B cell (primary cell): ENCODE measurements at regions not wholly inside any gene's neighbourhood (a gene's known extent, or its start where the extent isn't known, plus 50 kb on each side); places are given as distances from the start of the nearest gene placed in this dataset.

Experiments used
- ATAC-seq: fragments of 200-7000 bp; cut with Tn5 transposase; one replicate; pipeline ENCODE4 v1.10.0; 2021; ENCODE audit warnings: low read depth, mild to moderate bottlenecking, moderate number of reproducible peaks, moderate library complexity
- CTCF ChIA-PET: fragments of 350-600 bp; sonication (Branson Sonifier 250); formaldehyde crosslinking; loops from one replicate; lab custom pipeline; 2021; ENCODE audit warnings: antibody characterized with exemption, inconsistent platforms; lab: Charles Lee
- POLR2A ChIA-PET: fragments of 350-600 bp; sonication (Branson Sonifier 250); formaldehyde crosslinking; loops from one replicate; lab custom pipeline; 2021; ENCODE audit warnings: antibody characterized with exemption; lab: Charles Lee
- DNase-seq: peaks from one replicate; pipeline ENCODE4 v3.0.0; 2013
- H2AFZ ChIP-seq: 2 replicates; pipeline ENCODE4 v1.6.1; 2012; ENCODE audit warnings: mild to moderate bottlenecking, low read depth, low read length; ENCODE audit not compliant: insufficient read depth, poor library complexity, severe bottlenecking
- H3K27ac ChIP-seq, 2 donors: 1 replicate in 1 of 2; 2 replicates in 1 of 2; pipeline ENCODE4 v1.5.1; 2012 to 2013; ENCODE audit warnings: low read length in 2 of 2, mild to moderate bottlenecking in 2 of 2, moderate library complexity in 1 of 2
- H3K27me3 ChIP-seq, 4 experiments: fragments of 200-600 bp in 1 of 4; sonication (generic) in 1 of 4; replicated peaks in 1 of 4; 1 replicate in 2 of 4; 2 replicates in 2 of 4; pipeline versions ENCODE4 v1.6.1 to v1.7.0; 2013 to 2016; ENCODE audit warnings: low read length in 3 of 4, mild to moderate bottlenecking in 2 of 4, mixed read lengths in 1 of 4, moderate library complexity in 1 of 4; ENCODE audit not compliant: insufficient read depth in 4 of 4, control insufficient read depth in 3 of 4; ENCODE audit errors: control extremely low read depth in 1 of 4
- H3K36me3 ChIP-seq, 2 experiments: replicated peaks in 1 of 2; 1 replicate in 1 of 2; 2 replicates in 1 of 2; pipeline versions ENCODE4 v1.6.1 to v1.7.1; 2013; ENCODE audit warnings: low read length in 1 of 2; ENCODE audit not compliant: insufficient read depth in 2 of 2, control insufficient read depth in 1 of 2; ENCODE audit errors: control extremely low read depth in 1 of 2, extremely low read depth in 1 of 2
- H3K4me1 ChIP-seq, 2 donors: fragments of 200-600 bp in 1 of 2; sonication (generic) in 1 of 2; 1 replicate in 1 of 2; 2 replicates in 1 of 2; pipeline versions ENCODE4 v1.5.1 to v1.6.1; 2013 to 2017; ENCODE audit warnings: low read length in 2 of 2; ENCODE audit not compliant: control insufficient read depth in 2 of 2, insufficient read depth in 2 of 2
- H3K4me2 ChIP-seq: replicated peaks from 2 replicates; pipeline ENCODE3; 2012; ENCODE audit warnings: mild to moderate bottlenecking, low read depth, low read length; ENCODE audit not compliant: poor library complexity, severe bottlenecking
- H3K4me3 ChIP-seq, 5 experiments: fragments of 200-600 bp in 1 of 5; sonication (generic) in 1 of 5; 1 replicate in 3 of 5; 2 replicates in 2 of 5; pipeline versions ENCODE4 v1.5.1 to v1.7.0; 2011 to 2016; ENCODE audit warnings: low read length in 4 of 5, mild to moderate bottlenecking in 4 of 5, low read depth in 2 of 5, control low read depth in 1 of 5, moderate library complexity in 1 of 5; ENCODE audit not compliant: insufficient read depth in 1 of 5; ENCODE audit errors: control extremely low read depth in 1 of 5, extremely low read depth in 1 of 5
- H3K79me2 ChIP-seq: fragments of 200-600 bp; sonication (generic); one replicate; pipeline ENCODE4 v1.6.0; 2016; ENCODE audit warnings: low read length; ENCODE audit not compliant: control insufficient read depth, insufficient read depth
- H3K9ac ChIP-seq: fragments of 200-600 bp; sonication (generic); 2 replicates; pipeline ENCODE4 v1.6.1; 2017; ENCODE audit warnings: mild to moderate bottlenecking, low read length, moderate library complexity
- H3K9me3 ChIP-seq, 3 donors: one replicate each; pipeline versions ENCODE4 v1.6.1 to v1.7.1; 2013; ENCODE audit warnings: low read length in 2 of 3; ENCODE audit not compliant: control insufficient read depth in 2 of 3, insufficient read depth in 1 of 3; ENCODE audit errors: control extremely low read depth in 1 of 3
- H4K20me1 ChIP-seq: 2 replicates; pipeline ENCODE4 v1.6.0; 2012; ENCODE audit warnings: mild to moderate bottlenecking, low read length; ENCODE audit not compliant: insufficient read depth, control insufficient read depth, poor library complexity, severe bottlenecking
- H3K27ac Mint-ChIP-seq: one replicate; pipeline ENCODE4 v1.8.0; 2021; ENCODE audit warnings: mixed read lengths
- H3K27me3 Mint-ChIP-seq: one replicate; pipeline ENCODE4 v1.8.0; 2021; ENCODE audit warnings: mixed read lengths
- H3K4me1 Mint-ChIP-seq: one replicate; pipeline ENCODE4 v1.8.0; 2021; ENCODE audit warnings: mixed read lengths
- H3K4me3 Mint-ChIP-seq: one replicate; pipeline ENCODE4 v1.8.0; 2021; ENCODE audit warnings: mixed read lengths
- H3K9me3 Mint-ChIP-seq: one replicate; pipeline ENCODE4 v1.8.0; 2022; ENCODE audit warnings: mixed read lengths; ENCODE audit not compliant: insufficient read depth
- EZH2 ChIP-seq: IDR thresholded peaks from 2 replicates; pipeline ENCODE4 v1.6.1; 2012; ENCODE audit warnings: borderline replicate concordance, low read depth, mild to moderate bottlenecking, moderate library complexity, low read length; ENCODE audit not compliant: insufficient read depth, poor library complexity, severe bottlenecking
- WGBS: methylation state at CpG from one replicate; pipeline ENCODE4 v1.1.5; 2013; ENCODE audit warnings: missing lambda C conversion rate; ENCODE audit not compliant: insufficient coverage; 5-methylcytosine and 5-hydroxymethylcytosine counted together
- intact Hi-C: fragments of 100-400 bp; cut with micrococcal nuclease; formaldehyde crosslinking; loops from one replicate; pipeline ENCODE4 v1.10.0; 2022
- TF ChIP-seq, protein P1 (sequence below): fragments of 200-600 bp; IDR thresholded peaks from one replicate; pipeline ENCODE4 v1.8.0; 2022; ENCODE audit warnings: antibody characterized with exemption, mild to moderate bottlenecking

DNA sequence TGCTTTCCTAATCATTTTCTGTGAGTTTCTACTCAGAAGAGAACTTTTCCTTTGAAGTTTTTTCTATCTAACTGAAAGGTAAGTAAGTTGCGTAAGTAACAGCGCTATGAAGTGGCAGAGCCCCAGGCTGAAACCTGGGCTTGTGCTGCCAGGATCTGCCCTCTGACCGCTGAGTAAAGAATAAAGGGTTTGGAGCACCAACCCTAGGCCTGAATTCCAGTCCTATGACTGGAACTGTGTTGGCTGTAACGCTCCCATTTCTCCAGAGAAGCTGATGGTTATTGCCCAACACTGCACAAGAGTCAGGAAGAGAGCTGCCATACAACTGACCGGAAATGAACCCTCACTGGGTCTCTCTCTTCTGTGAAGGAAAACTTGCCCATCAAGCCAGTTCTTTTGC, 87.0 kb downstream of the FOXB1 start:
- POLR2A ChIA-PET: no interaction called here

DNA sequence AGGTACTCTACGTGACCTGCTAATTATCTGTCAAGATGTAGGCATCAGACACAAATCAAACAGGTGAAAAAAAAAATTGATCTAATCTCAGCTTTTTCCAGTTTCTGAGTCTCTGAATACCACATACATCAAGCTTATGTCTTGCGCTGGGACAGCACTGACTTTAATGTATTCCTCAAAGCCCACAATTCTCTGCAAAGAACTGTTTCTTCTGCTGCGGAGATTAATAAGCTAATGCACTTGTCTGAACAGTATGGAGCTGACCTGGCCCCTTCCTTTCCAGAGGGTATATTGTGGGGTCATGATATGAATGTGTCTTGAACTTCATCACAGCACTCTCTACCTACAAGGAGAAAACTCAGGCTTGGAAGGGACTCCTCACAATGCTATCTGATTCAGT, 87.8 kb downstream of the FOXB1 start:
- DNase-seq: no peak
- ATAC-seq: no peak
- POLR2A ChIA-PET: no interaction called here
- Histone ChIP-seq H3K4me2 (no peak overlapping the region), H2AFZ (no peak overlapping the region), H4K20me1 (no peaks in the 10 kb centered on the region), H3K4me1 (no peaks in the 10 kb centered on the region), H3K27me3 (peaks cover 0 to 3% (median 1%) of the 10 kb centered on the region in 4 experiments), H3K27ac (no peak overlapping the region), H3K9me3 (peaks cover 0 to 4% (median 0%) of the 10 kb centered on the region in 3 donors), H3K36me3 (no peaks in the 10 kb centered on the region), H3K4me3 (no peak overlapping the region), H3K9ac (no peak overlapping the region), H3K79me2 (no peaks in the 10 kb centered on the region)
- Mint-ChIP-seq H3K27ac (no peak overlapping the region), H3K4me3 (no peak overlapping the region), H3K4me1 (no peaks in the 10 kb centered on the region), H3K27me3 (peaks cover 27% of the 10 kb centered on the region), H3K9me3 (no peaks in the 10 kb centered on the region)
- 78% methylated on average over 1 of the region's 3 CpGs for WGBS
- TF ChIP-seq, protein P1, sequence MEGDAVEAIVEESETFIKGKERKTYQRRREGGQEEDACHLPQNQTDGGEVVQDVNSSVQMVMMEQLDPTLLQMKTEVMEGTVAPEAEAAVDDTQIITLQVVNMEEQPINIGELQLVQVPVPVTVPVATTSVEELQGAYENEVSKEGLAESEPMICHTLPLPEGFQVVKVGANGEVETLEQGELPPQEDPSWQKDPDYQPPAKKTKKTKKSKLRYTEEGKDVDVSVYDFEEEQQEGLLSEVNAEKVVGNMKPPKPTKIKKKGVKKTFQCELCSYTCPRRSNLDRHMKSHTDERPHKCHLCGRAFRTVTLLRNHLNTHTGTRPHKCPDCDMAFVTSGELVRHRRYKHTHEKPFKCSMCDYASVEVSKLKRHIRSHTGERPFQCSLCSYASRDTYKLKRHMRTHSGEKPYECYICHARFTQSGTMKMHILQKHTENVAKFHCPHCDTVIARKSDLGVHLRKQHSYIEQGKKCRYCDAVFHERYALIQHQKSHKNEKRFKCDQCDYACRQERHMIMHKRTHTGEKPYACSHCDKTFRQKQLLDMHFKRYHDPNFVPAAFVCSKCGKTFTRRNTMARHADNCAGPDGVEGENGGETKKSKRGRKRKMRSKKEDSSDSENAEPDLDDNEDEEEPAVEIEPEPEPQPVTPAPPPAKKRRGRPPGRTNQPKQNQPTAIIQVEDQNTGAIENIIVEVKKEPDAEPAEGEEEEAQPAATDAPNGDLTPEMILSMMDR: no peak
- no peak for TF ChIP-seq EZH2
- CTCF ChIA-PET: no interaction called here
- intact Hi-C loops: no loop called here

More for the DNA sequence above, 87.0 kb downstream of the FOXB1 start:
- H3K27ac ChIP-seq: no peak overlapping the region
- 90% methylated on average over 5 of the region's 5 CpGs for WGBS
- no peaks in the 10 kb centered on the region for H4K20me1 ChIP-seq
- intact Hi-C loops: no loop called here
- H3K9ac ChIP-seq: no peak overlapping the region
- Mint-ChIP-seq H3K27me3 (peaks cover 22% of the 10 kb centered on the region), H3K4me1 (no peaks in the 10 kb centered on the region), H3K27ac (no peak overlapping the region), H3K4me3 (no peak overlapping the region), H3K9me3 (no peaks in the 10 kb centered on the region)
- CTCF ChIA-PET: no interaction called here
- no peaks in the 10 kb centered on the region for H3K36me3 ChIP-seq
- H3K4me3 ChIP-seq: no peak overlapping the region
- peaks cover 0 to 3% (median 1%) of the 10 kb centered on the region in 4 experiments for H3K27me3 ChIP-seq
- DNase-seq (no peak), ATAC-seq (no peak)
- no peaks in the 10 kb centered on the region for H3K79me2 ChIP-seq
- TF ChIP-seq, protein P1: no peak
- TF ChIP-seq EZH2: no peak
- no peak overlapping the region for H2AFZ ChIP-seq
- no peak overlapping the region for H3K4me2 ChIP-seq
- peaks cover 0 to 1% (median 0%) of the 10 kb centered on the region in 3 donors for H3K9me3 ChIP-seq
- H3K4me1 ChIP-seq: no peaks in the 10 kb centered on the region
